GM19043 (cell line): ENCODE measurements at regions not wholly inside any gene's neighbourhood (a gene's known extent, or its start where the extent isn't known, plus 50 kb on each side); places are given as distances from the start of the nearest gene placed in this dataset.
"Not testable (repeated sequence)": the region's sequence is repeated elsewhere in the genome, so short reads cannot be mapped to it uniquely, and the experiment has no call there.

Source experiments
- ATAC-seq: cut with Tn5 transposase; IDR thresholded peaks from one replicate; pipeline ENCODE4 v1.9.1; 2021; ENCODE audit warnings: low read depth; ENCODE audit not compliant: unreplicated experiment

- ATAC-seq: not testable (repeated sequence)
Measured at GRCh38 chr4:107332656-107333055, 296.5 kb upstream of the DKK2 start.

DNA sequence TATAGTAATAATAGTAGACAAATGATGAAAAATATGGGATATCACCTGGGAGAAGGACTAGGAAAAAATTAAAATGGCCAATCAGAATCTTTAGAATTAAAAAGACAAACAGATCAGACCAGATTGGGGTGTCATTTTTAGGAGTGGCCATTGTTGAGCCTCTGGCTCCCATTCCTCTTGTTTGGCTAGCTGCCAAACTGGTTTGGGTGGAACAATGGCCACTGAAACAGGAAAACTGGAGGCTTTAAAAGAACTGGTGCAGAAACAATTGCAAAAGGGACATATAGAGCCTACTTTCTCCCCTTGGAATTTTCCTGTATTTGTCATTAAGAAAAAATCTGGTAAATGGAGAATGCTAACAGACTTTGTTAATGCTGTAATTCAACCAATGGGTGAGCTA, 294.8 kb upstream of the DKK2 start:
- no peak for ATAC-seq

GRCh38 chr4:107319386-107319785, 283.3 kb upstream of the DKK2 start:
- no peak for ATAC-seq

DNA sequence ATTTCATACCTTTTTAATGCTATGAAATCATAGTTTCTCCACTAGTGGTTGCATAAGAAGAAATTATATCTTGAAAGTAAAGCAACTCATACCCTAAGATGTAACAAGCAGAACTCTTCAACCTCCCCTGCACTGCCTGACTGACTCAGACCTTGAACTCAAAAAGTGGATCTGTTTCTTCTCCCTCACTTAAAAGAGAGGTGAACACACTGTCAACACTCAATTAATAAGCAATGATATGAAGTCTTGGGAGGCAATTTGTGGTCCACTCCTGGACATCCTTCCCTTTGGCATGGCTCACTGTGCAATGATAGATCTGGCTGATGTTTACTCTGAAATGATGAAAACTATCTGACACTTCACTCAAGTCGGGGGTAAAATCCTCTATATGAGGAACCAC, 282.0 kb upstream of the DKK2 start:
- ATAC-seq: no peak

DNA sequence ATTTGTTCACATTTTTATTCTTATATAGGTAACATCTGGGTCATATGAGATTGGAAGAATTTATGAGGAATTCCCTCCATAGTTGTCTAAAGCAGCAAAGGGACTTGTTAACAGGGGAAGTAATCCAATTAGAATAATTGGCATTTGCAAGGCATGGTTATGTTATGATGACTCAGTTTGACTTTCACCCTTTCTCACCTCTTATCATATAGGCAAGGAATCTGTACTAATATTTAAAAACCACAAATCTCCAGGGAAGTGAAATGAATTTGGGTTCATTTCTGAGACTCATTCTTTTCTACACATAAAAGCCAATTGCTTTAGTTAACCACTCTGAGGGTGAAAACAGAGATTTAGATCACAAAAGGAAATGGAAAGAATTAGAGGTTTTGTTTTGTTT, 281.5 kb upstream of the DKK2 start:
- ATAC-seq: no peak

GRCh38 chr4:107315584-107315983, 279.5 kb upstream of the DKK2 start:
- ATAC-seq: no peak

- no peak for ATAC-seq
Measured at GRCh38 chr4:107314156-107314555, 278.0 kb upstream of the DKK2 start.

DNA sequence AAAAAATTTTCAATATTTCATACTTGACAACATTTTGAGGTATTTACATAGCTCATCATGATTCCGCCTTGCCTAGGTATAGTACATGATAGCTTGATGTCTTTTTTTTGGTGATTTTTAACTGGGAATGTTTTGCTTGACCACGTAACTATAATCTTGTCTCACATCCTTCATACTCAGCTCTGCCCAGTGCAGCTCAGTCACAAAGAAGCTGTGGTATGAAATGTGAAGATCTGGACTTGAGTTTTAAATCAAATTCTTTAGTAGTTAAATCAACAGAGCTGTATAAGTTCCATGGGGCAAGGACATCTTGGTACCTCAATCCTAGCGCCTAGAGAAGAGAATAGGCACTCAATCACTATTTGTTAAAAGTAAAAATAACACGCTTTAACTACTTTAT, 276.3 kb upstream of the DKK2 start:
- ATAC-seq: no peak

GRCh38 chr4:107304699-107305286, 268.7 kb upstream of the DKK2 start:
- no peak for ATAC-seq

GRCh38 chr4:107299646-107300045, 263.5 kb upstream of the DKK2 start:
- ATAC-seq: no peak

DNA sequence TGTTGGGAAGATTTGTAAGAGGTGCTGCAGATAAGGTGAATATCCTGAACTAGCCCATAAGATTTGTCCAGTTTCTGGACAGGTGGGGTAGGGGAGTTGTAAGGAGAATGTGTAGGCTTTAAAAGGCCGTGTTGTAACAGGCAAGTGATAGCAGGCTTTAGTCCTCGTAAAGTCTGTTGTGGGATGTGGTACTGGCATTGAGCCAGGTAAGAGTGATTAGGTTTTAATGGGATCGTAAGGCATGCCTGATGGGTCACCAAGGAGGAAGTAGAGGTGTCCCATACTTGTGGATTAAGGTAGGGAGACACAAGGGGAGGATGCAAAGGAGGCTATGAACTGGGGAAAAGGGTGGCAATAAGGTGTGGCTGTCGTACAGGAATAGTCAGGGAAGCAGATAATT, 256.9 kb upstream of the DKK2 start:
- ATAC-seq: no peak

GRCh38 chr4:107283587-107284559, 247.8 kb upstream of the DKK2 start:
- ATAC-seq: no peak

- no peak for ATAC-seq
Measured at GRCh38 chr4:107279733-107280132, 243.6 kb upstream of the DKK2 start.

DNA sequence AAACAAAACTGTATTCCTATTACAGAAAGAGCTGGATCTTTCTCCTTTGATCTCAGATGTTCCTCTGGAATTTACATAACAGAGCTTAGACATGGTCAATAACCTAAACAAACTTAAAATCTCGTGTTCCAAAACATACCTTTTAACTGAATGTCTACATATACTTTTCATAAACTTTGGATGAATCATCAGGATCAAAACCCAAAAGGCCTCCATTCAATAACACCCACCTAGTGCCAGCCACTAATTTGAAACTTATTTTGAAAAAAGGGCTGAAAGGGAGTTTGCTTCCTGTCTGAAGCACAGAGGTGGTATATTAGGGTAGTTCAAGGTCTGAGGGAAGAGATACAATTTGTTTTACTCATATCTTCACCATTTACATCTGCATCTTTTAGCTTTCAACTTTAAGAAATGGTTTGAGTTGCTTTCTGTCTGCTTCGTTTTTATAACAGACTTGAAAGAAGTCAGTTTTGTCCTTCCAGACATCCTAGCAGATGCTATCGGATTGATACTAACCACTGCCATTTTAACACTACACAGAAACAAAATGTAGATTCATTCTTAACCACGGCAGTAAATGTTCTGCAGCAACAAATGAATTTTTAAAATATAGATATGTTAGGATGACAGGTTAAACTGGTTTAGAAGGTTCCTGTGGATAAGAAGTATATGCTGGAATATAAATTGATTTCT, 242.8 kb upstream of the DKK2 start:
- ATAC-seq: no peak

GRCh38 chr4:107276052-107276451, 239.9 kb upstream of the DKK2 start:
- no peak for ATAC-seq

DNA sequence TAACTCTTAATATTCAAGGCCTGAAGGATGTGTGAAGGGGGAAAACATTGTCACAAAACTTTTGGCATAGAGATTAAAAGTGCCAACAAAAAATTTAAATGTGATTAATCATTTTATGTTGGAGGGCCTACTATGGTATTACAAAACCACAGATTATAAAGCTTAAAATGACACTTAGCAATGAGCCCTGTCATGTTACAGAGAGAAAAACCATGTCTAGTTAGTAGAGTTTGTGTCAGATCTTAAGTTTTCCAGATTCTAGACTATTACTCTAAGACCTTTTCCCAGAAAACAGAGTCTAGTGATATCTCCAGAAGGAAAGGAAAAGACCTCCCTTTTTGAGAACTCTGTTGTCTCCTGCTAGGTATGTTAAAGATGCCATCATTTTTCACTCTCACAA, 239.1 kb upstream of the DKK2 start:
- no peak for ATAC-seq

DNA sequence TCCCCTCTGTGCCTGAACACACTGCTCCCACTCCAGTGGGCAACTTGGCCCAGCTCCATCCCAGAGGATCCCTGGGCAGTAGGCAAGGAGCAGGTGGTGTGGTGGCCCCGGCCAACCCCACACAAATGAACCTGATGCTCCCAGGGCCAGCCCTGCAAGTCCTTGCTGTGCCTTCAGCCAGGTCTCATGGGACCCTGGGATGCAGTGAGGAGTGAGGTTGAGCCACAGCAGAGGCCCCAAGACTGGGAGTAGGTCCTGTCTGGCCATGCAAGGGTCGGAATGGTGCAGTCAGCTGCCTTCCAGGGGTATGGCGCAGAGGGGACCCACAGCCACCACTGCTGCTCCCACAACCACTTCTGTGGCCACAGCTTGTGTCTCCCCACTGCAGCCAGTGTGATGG, 234.5 kb upstream of the DKK2 start:
- no peak for ATAC-seq

GRCh38 chr4:107269175-107269574, 233.1 kb upstream of the DKK2 start:
- ATAC-seq: no peak

GRCh38 chr4:107265859-107266258, 229.7 kb upstream of the DKK2 start:
- no peak for ATAC-seq

DNA sequence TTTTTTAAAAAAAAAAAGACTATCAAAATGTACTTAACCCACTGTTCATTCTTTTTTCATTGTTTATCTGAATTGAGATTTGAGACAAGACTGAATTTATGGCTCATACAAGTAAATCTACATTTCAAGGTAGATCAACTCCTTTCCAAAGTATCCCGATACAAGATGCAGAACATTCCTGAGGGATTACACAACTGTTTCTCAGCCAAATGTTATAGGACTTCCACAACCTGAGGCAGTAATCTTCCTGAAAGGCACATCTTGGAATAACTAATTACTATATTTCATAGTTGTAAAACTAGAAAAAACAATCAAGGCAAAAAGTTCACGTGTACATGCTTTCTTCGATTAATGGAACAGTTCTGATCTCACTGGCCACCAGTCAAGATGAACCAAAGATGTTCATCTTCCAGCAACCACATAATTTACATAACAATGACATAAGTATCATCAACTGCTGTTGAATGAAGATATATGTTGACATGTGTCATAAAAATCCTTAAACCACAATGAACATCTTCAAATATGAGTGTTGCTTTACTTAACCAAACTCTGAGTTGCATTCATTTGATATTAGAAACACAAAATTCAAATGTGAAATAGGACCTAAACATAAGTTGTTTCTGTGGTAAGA, 225.2 kb upstream of the DKK2 start:
- no peak for ATAC-seq

- ATAC-seq: no peak
Measured at GRCh38 chr4:107258359-107258758, 222.2 kb upstream of the DKK2 start.
